ENCODE measurements at regions not wholly inside any gene's neighbourhood (a gene's known extent, or its start where the extent isn't known, plus 50 kb on each side); places are given as distances from the start of the nearest gene placed in this dataset.
"Not testable (repeated sequence)": the region's sequence is repeated elsewhere in the genome, so short reads cannot be mapped to it uniquely, and the experiment has no call there.

DNA sequence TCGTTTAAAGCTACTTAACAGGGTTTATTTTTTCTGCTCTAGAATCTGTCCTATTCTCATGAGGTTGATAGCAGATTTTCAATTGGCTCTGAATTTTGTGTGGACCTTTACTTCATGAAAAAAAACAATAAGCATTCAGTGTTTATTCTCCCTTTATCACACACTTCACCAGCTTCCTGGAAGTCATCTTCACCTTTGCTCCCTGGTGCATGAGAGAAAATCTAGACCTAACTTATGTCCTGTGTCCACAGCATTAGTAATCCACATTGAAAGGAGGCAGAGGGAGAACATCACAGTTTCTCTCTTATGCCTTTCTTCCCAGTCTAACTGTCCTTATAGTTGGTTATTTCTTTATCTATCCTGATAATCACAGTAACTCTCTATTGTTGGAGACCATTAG lies 316.1 kb downstream of the PTH2R start:
- Histone ChIP-seq H3K27me3 (replicated peaks in 2 of 5; ENCODE audit: control insufficient read depth in 4 of 5, insufficient read depth in 5 of 5, low read length in 4 of 5) (no peaks in the 10 kb centered on the region), H3K4me1 (ENCODE audit: control extremely low read depth in 1 of 4, control insufficient read depth in 4 of 4, insufficient read depth in 4 of 4, low read length in 3 of 4) (no peaks in the 10 kb centered on the region), H3K4me3 (ENCODE audit: control insufficient read depth in 1 of 7, extremely low read depth in 1 of 7, insufficient read depth in 4 of 7, low read depth in 2 of 7, low read length in 6 of 7) (no peak overlapping the region), H3K36me3 (ENCODE audit: control insufficient read depth in 4 of 4, insufficient read depth in 4 of 4, low read length in 3 of 4) (no peaks in the 10 kb centered on the region), H3K9me3 (ENCODE audit: control extremely low read depth in 1 of 5, control insufficient read depth in 4 of 5, insufficient read depth in 2 of 5, low read depth in 1 of 5, low read length in 4 of 5) (no peaks in the 10 kb centered on the region), H3K27ac (ENCODE audit: insufficient read depth in 1 of 2, low read depth in 1 of 2, low read length in 2 of 2, poor library complexity in 1 of 2, severe bottlenecking in 2 of 2) (no peak overlapping the region)
- POLR2A ChIA-PET = no interaction called here
- WGBS (ENCODE audit: insufficient coverage) = no CpG with 5 or more reads among the region's 1 CpG
- DNase-seq = no peak
- CTCF ChIA-PET = no interaction called here

DNA sequence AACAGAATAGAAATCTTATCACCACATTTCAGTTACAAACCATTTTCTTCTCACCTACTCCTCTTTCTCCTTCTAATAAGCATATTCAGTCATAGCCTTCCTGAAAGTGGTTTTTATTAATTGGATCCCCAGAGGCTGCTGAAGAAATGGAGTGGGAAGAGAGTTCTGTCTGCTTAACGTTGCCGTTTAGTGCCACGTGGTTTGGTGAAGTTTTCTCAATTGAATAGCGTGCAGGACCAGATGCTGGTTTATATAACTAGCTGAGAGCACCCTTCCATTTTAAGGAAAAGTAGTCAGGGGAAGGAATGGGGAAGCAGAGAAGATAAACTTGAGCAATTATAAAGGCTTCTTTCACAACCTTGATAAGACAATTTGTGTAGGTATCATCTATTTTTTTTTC lies 318.7 kb downstream of the PTH2R start:
- Histone ChIP-seq H3K4me3 (ENCODE audit: control insufficient read depth in 1 of 7, extremely low read depth in 1 of 7, insufficient read depth in 4 of 7, low read depth in 2 of 7, low read length in 6 of 7) (no peak overlapping the region), H3K27me3 (replicated peaks in 2 of 5; ENCODE audit: control insufficient read depth in 4 of 5, insufficient read depth in 5 of 5, low read length in 4 of 5) (no peaks in the 10 kb centered on the region), H3K36me3 (ENCODE audit: control insufficient read depth in 4 of 4, insufficient read depth in 4 of 4, low read length in 3 of 4) (no peaks in the 10 kb centered on the region), H3K27ac (ENCODE audit: insufficient read depth in 1 of 2, low read depth in 1 of 2, low read length in 2 of 2, poor library complexity in 1 of 2, severe bottlenecking in 2 of 2) (no peak overlapping the region), H3K9me3 (ENCODE audit: control extremely low read depth in 1 of 5, control insufficient read depth in 4 of 5, insufficient read depth in 2 of 5, low read depth in 1 of 5, low read length in 4 of 5) (no peaks in the 10 kb centered on the region), H3K4me1 (ENCODE audit: control extremely low read depth in 1 of 4, control insufficient read depth in 4 of 4, insufficient read depth in 4 of 4, low read length in 3 of 4) (no peaks in the 10 kb centered on the region)
- CTCF ChIA-PET = no interaction called here
- no peak for DNase-seq
- 86% methylated on average over 4 of the region's 4 CpGs for WGBS (ENCODE audit: insufficient coverage)
- POLR2A ChIA-PET = no interaction called here

DNA sequence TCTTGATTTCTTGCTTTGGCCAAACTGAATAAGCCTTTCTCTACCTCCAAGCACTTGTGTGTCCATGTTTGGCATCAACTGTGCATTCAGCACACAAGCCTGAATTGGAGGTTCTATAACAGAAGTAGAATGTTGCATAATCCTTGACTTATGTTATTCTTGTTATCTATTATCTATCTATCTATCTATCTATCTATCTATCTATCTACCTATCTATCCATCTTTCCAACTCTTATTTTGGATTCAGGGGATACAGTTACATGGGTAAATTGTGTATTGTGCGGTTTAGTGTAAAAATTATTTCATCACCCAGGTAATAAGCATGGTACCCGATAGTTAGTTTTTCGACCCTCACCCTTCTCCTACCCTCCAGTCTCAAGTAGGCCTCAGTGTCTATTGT lies 319.6 kb downstream of the PTH2R start:
- Histone ChIP-seq H3K27me3 (replicated peaks in 2 of 5; ENCODE audit: control insufficient read depth in 4 of 5, insufficient read depth in 5 of 5, low read length in 4 of 5) (no peaks in the 10 kb centered on the region), H3K36me3 (ENCODE audit: control insufficient read depth in 4 of 4, insufficient read depth in 4 of 4, low read length in 3 of 4) (no peaks in the 10 kb centered on the region), H3K4me1 (ENCODE audit: control extremely low read depth in 1 of 4, control insufficient read depth in 4 of 4, insufficient read depth in 4 of 4, low read length in 3 of 4) (no peaks in the 10 kb centered on the region), H3K4me3 (ENCODE audit: control insufficient read depth in 1 of 7, extremely low read depth in 1 of 7, insufficient read depth in 4 of 7, low read depth in 2 of 7, low read length in 6 of 7) (no peak overlapping the region), H3K9me3 (ENCODE audit: control extremely low read depth in 1 of 5, control insufficient read depth in 4 of 5, insufficient read depth in 2 of 5, low read depth in 1 of 5, low read length in 4 of 5) (no peaks in the 10 kb centered on the region), H3K27ac (ENCODE audit: insufficient read depth in 1 of 2, low read depth in 1 of 2, low read length in 2 of 2, poor library complexity in 1 of 2, severe bottlenecking in 2 of 2) (no peak overlapping the region)
- no peak for DNase-seq
- CTCF ChIA-PET = no interaction called here
- no CpG with 5 or more reads among the region's 3 CpGs for WGBS (ENCODE audit: insufficient coverage)
- POLR2A ChIA-PET = no interaction called here

DNA sequence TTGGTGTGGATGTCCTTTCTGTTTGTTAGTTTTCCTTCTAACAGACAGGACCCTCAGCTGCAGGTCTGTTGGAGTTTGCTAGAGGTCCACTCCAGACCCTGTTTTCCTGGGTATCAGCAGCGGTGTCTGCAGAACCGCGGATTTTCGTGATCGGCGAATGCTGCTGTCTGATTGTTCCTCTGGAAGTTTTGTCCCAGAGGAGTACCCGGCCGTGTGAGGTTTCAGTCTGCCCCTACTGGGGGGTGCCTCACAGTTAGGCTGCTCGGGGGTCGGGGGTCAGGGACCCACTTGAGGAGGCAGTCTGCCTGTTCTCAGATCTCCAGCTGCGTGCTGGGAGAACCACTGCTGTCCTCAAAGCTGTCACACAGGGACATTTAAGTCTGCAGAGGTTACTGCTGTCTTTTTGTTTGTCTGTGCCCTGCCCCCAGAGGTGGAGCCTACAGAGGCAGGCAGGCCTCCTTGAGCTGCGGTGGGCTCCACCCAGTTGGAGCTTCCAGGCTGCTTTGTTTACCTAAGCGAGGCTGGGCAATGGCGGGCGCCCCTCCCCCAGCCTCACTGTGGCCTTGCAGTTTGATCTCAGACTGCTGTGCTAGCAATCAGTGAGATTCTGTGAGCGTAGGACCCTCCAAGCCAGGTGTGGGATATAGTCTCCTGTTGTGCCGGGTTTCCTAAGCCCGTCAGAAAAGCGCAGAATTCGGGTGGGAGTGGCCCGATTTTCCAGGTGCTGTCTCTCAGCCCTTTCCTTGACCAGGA lies 345.2 kb downstream of the PTH2R start:
- H3K4me1 ChIP-seq (ENCODE audit: control extremely low read depth in 1 of 4, control insufficient read depth in 4 of 4, insufficient read depth in 4 of 4, low read length in 3 of 4); H3K27me3 ChIP-seq (replicated peaks in 2 of 5; ENCODE audit: control insufficient read depth in 4 of 5, insufficient read depth in 5 of 5, low read length in 4 of 5); H3K36me3 ChIP-seq (ENCODE audit: control insufficient read depth in 4 of 4, insufficient read depth in 4 of 4, low read length in 3 of 4); H3K4me3 ChIP-seq (ENCODE audit: control insufficient read depth in 1 of 7, extremely low read depth in 1 of 7, insufficient read depth in 4 of 7, low read depth in 2 of 7, low read length in 6 of 7); DNase-seq; POLR2A ChIA-PET; H3K9me3 ChIP-seq (ENCODE audit: control extremely low read depth in 1 of 5, control insufficient read depth in 4 of 5, insufficient read depth in 2 of 5, low read depth in 1 of 5, low read length in 4 of 5); H3K27ac ChIP-seq (ENCODE audit: insufficient read depth in 1 of 2, low read depth in 1 of 2, low read length in 2 of 2, poor library complexity in 1 of 2, severe bottlenecking in 2 of 2); CTCF ChIA-PET: not testable (repeated sequence)
- 97% methylated on average over 21 of the region's 21 CpGs for WGBS (ENCODE audit: insufficient coverage)

DNA sequence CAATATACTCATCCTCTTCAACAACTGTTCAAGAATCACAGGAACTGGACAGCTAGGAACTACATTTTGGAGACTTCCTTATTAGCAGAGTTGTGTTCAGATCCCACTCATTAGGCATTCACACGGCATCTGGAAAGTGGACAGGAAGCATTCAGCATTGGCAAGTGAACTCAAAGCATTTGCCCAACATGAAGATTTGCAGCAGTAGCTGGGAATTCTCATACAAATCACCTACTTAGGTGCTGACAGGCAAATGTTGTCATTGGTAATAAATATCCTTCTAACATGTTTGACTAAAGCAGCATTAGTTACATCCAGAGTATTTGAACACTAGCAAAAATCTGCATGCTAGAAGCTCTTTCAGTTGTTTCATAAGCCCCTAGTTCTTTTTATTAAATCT lies 350.8 kb downstream of the PTH2R start:
- WGBS (ENCODE audit: insufficient coverage) = 82% methylated on average over 1 of the region's 1 CpG
- POLR2A ChIA-PET = no interaction called here
- Histone ChIP-seq H3K9me3 (ENCODE audit: control extremely low read depth in 1 of 5, control insufficient read depth in 4 of 5, insufficient read depth in 2 of 5, low read depth in 1 of 5, low read length in 4 of 5) (peaks cover 0 to 6% (median 0%) of the 10 kb centered on the region in 5 experiments), H3K36me3 (ENCODE audit: control insufficient read depth in 4 of 4, insufficient read depth in 4 of 4, low read length in 3 of 4) (no peaks in the 10 kb centered on the region), H3K4me3 (ENCODE audit: control insufficient read depth in 1 of 7, extremely low read depth in 1 of 7, insufficient read depth in 4 of 7, low read depth in 2 of 7, low read length in 6 of 7) (no peak overlapping the region), H3K27ac (ENCODE audit: insufficient read depth in 1 of 2, low read depth in 1 of 2, low read length in 2 of 2, poor library complexity in 1 of 2, severe bottlenecking in 2 of 2) (no peak overlapping the region), H3K27me3 (replicated peaks in 2 of 5; ENCODE audit: control insufficient read depth in 4 of 5, insufficient read depth in 5 of 5, low read length in 4 of 5) (no peaks in the 10 kb centered on the region), H3K4me1 (ENCODE audit: control extremely low read depth in 1 of 4, control insufficient read depth in 4 of 4, insufficient read depth in 4 of 4, low read length in 3 of 4) (no peaks in the 10 kb centered on the region)
- no peak for DNase-seq
- CTCF ChIA-PET = no interaction called here

DNA sequence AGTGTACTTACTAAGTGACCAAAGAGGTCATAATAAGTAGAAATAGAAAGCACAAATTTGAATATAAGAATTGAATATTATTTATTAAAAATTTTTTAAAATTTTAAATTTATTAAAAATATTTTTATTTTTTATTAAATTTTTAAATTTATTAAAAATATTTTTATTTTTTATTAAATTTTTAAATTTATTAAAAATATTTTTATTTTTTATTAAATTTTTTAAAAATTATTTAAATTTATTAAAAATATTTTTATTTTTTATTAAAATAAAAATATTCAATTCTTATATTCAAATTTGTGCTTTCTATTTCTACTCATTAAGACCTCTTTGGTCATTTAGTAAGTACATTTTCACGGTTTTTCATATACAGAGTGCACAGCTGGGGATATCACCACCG lies 366.5 kb downstream of the PTH2R start:
- H3K36me3 ChIP-seq (ENCODE audit: control insufficient read depth in 4 of 4, insufficient read depth in 4 of 4, low read length in 3 of 4); DNase-seq; H3K4me1 ChIP-seq (ENCODE audit: control extremely low read depth in 1 of 4, control insufficient read depth in 4 of 4, insufficient read depth in 4 of 4, low read length in 3 of 4); CTCF ChIA-PET; H3K9me3 ChIP-seq (ENCODE audit: control extremely low read depth in 1 of 5, control insufficient read depth in 4 of 5, insufficient read depth in 2 of 5, low read depth in 1 of 5, low read length in 4 of 5); POLR2A ChIA-PET; H3K4me3 ChIP-seq (ENCODE audit: control insufficient read depth in 1 of 7, extremely low read depth in 1 of 7, insufficient read depth in 4 of 7, low read depth in 2 of 7, low read length in 6 of 7); H3K27ac ChIP-seq (ENCODE audit: insufficient read depth in 1 of 2, low read depth in 1 of 2, low read length in 2 of 2, poor library complexity in 1 of 2, severe bottlenecking in 2 of 2); H3K27me3 ChIP-seq (replicated peaks in 2 of 5; ENCODE audit: control insufficient read depth in 4 of 5, insufficient read depth in 5 of 5, low read length in 4 of 5): not testable (repeated sequence)
- WGBS (ENCODE audit: insufficient coverage) = no CpG with 5 or more reads among the region's 2 CpGs

DNA sequence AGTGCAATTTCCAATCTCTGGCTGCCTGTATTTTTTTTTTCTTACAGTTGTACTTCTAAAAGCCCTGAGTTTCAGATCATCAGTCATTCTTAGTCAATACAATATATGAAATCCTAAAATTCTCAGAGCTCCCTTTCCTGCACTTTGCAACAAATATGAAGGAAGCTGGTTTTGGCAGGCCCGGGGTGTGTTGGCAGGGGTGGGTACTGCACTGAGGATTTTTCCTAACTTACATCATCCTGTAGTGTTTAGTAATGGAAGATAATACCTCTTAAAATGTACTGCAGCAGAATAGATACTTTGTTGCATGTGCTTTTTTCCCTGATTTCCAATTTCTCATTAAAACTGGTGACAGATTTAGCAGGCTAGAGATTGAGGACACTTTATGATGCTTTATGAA lies 374.6 kb downstream of the PTH2R start:
- Histone ChIP-seq H3K9me3 (ENCODE audit: control extremely low read depth in 1 of 5, control insufficient read depth in 4 of 5, insufficient read depth in 2 of 5, low read depth in 1 of 5, low read length in 4 of 5) (peaks cover 0 to 4% (median 0%) of the 10 kb centered on the region in 5 experiments), H3K4me3 (ENCODE audit: control insufficient read depth in 1 of 7, extremely low read depth in 1 of 7, insufficient read depth in 4 of 7, low read depth in 2 of 7, low read length in 6 of 7) (no peak overlapping the region), H3K27me3 (replicated peaks in 2 of 5; ENCODE audit: control insufficient read depth in 4 of 5, insufficient read depth in 5 of 5, low read length in 4 of 5) (no peaks in the 10 kb centered on the region), H3K36me3 (ENCODE audit: control insufficient read depth in 4 of 4, insufficient read depth in 4 of 4, low read length in 3 of 4) (no peaks in the 10 kb centered on the region), H3K27ac (ENCODE audit: insufficient read depth in 1 of 2, low read depth in 1 of 2, low read length in 2 of 2, poor library complexity in 1 of 2, severe bottlenecking in 2 of 2) (no peak overlapping the region), H3K4me1 (ENCODE audit: control extremely low read depth in 1 of 4, control insufficient read depth in 4 of 4, insufficient read depth in 4 of 4, low read length in 3 of 4) (no peaks in the 10 kb centered on the region)
- ChIA-PET CTCF (no interaction called here), POLR2A (interaction anchor here (0.8 kb wide), 1 partner anchor 18 kb away, joined by 3 read pairs; no protein-coding TSS in a partner anchor)
- WGBS (ENCODE audit: insufficient coverage) = no CpG with 5 or more reads among the region's 1 CpG
- DNase-seq = no peak

Measured in common myeloid progenitor, CD34-positive (primary cell).